Activated CD4-positive, alpha-beta T cell treated with anti-CD3 and anti-CD28 coated beads, Interleukin-2, Interleukin-4, amounts not matched to agents 100 ng/mL and 50 ng/mL, durations not matched to agents 16 hours and 8 hours (primary cell): ENCODE measurements at regions not wholly inside any gene's neighbourhood (a gene's known extent, or its start where the extent isn't known, plus 50 kb on each side); places are given as distances from the start of the nearest gene placed in this dataset.
A peak's percentile ranks its signal among the peaks of the same experiment; 100 is the strongest.

Source experiments
- DNase-seq: peaks from one replicate; pipeline ENCODE4 v3.0.0-alpha.2; 2020; ENCODE audit warnings: low spot score

DNA sequence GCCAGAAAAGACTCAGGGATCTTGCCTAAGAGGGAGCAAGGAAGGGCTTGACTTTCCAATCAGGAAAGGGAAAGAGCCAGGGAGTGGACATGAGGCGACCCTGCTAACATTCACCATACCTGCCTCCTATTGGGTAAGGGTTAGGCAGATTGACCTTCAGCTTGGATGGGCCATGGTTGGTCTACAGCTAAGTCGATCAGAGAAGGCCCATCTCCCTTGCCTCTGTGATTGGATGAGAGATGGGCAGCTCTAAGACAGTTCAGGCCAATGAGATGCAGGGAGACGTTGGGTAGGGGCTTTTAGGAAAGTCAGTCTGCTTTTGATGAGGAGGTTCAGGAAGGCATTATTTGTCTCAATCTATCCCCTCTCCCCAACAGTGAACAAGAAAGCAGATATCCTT is 135.0 kb upstream of the STC2 start:
- DNase-seq, result no peak

GRCh38 chr5:173458828-173459609 is 130.8 kb upstream of the STC2 start:
- no peak for DNase-seq

- no peak for DNase-seq
Measured at GRCh38 chr5:173457482-173457881, 129.3 kb upstream of the STC2 start.

GRCh38 chr5:173456751-173457171 is 128.5 kb upstream of the STC2 start:
- DNase-seq, result no peak

DNA sequence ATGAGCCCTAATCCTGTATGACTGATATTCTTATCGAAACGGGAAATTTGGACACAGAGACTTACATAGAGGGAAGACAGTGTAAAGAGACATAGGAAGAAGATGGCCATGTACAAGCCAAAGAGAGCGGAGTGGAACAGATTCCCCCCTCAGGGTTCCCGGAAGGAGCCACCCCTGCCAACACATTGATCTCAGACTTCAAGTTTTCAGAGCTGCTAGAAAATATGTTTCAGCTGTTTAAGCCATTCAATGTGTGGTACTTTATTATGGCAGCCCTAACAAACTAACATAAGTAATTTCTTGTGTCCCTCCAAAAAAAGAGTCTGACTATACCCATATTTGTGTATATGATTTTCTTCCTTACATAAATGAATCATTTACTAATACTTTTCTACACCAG is 128.0 kb upstream of the STC2 start:
- DNase-seq, result no peak

GRCh38 chr5:173455599-173455957 is 127.4 kb upstream of the STC2 start:
- no peak for DNase-seq

DNA sequence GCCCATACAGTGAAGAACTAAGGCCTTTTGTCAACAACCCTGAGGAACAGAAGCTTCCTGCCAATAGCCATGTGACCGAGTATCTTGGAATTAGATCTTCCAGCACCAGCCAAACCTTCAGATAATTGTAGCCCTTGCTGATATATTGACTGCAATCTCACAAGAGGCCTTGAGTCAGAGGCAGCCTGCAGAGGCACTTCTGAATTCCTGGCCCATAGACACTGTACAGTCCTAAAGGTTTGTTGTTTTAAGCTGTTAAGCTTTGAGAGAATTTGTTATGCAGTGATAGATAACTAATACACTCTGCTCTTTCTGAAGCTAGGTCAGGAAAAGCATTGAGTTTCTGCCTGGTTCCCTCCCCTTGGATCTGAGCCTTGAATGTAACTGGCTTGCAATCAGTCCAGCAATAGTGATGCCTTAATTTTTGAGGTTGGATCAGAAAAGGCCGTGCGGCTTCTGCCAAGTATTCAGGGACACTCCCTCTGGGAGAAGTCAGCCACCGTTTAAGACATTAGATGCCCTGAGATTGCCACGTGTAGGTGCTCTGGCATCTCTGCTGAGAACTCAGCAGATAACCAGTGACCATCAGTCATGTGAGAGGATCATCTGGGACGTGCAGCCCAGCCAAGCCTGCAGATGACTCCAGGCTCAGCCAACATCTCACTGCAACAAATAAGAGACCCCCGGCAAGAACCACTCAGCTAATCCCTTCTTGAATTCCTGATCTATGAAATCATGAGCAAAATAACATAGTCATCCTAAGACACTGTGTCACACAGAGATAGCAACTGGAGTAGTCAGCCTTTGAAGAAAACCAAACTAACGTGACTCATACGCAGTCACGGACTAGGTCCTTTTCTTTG is 126.8 kb upstream of the STC2 start:
- DNase-seq, result no peak

GRCh38 chr5:173454361-173454735 is 126.1 kb upstream of the STC2 start:
- DNase-seq, result no peak

DNA sequence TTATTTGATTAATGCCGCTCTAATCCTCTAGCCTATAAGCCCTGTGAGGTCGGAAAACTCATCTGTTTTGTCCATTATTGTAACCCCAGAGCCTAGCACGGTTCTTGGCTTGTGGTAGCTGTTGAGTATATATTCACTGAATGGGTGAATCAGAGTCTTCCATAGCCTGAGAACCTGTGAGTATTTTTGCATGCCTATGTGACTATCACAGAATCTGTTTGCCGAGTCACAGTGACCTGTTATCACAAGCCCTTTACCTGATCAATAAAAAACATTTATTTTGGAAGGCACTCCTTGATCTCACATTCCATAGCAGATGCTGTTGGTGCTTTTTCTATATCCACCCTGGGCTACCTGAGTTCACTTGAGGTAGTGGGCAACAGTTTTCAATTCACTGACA is 125.0 kb upstream of the STC2 start:
- no peak for DNase-seq

DNA sequence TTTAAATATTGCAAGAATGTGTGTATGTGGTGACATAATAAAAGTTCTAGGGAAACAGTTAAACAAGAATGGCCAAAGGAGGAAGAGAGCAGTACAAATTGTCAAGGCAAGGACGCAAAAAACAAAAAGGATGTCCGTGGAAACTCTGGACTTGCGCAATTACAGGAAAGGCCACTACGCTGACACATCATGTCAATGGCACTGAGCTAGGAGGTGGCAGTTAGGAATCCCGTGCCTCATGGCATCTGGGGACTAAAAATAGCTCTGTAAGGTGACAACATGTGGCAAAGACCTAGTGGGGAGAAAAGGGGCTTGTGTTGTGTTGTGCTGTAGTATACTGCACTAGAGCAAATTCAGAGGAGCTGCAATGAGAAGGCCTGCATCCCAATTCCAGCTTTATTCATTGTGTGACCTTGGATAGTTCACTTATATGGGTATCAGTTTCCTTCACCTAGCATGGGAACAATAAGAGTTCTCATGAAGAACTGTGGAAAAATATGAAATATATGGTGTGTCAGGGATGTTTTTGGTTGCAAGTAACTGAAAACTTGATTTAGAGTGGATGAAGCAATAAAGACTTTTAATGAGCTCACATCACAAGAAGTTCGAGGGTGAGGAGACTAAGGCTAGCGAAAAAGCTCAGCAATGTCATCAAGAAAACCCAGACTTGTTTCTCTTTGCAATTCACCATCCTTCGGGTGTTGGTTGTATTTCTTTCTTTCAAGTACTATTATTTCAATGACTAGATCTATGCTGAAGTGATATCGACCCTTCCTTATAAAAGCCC is 124.1 kb upstream of the STC2 start:
- DNase-seq, result no peak

- no peak for DNase-seq
Measured at GRCh38 chr5:173451651-173452050, 123.4 kb upstream of the STC2 start.

- DNase-seq, result peak; percentile 8
Measured at GRCh38 chr5:173451031-173451430, 122.8 kb upstream of the STC2 start.

- DNase-seq, result no peak
Measured at GRCh38 chr5:173450188-173450587, 122.0 kb upstream of the STC2 start.

- DNase-seq, result no peak
Measured at GRCh38 chr5:173448856-173449255, 120.6 kb upstream of the STC2 start.

DNA sequence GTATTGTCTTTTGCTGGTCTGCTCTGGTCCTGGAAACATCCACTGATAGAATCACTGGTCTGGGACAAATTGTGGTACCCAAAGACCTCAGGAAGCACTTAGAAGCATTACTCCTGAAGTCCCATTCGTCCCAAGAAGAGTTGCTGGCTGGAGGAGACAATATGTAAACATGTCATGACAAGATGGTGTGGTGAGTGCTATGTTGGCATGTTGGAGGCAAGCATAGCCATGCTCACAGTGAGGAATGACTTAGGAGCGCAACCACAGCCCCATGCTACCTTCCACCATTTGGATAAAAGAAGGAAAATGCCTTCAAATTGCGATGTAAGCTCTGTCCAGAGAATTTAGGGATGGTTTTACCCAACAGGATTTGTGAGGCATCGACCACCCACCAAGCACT is 115.8 kb upstream of the STC2 start:
- no peak for DNase-seq

GRCh38 chr5:173441053-173441628 is 112.9 kb upstream of the STC2 start:
- no peak for DNase-seq

GRCh38 chr5:173438951-173439350 is 110.7 kb upstream of the STC2 start:
- DNase-seq, result no peak

DNA sequence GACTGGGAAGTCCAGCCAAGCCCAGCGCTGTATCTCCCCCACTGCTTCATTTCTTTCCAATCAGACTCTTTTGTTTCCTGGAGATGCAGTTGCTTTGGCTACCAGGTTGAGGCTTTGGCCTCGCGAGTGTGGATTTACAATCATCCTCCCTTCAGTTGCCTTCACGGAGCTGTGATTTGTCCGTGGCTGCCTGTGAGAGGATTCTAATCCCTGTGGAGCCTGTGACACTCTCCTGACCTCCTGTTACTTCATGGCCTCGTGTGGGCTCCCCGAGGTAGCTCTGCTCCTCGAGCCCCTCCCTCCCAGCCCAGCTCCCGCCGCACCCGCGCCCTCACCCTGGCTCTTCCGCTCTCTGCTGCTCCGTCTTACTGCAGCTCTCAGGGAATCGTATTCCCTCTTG is 107.2 kb upstream of the STC2 start:
- DNase-seq, result no peak

GRCh38 chr5:173434270-173434669 is 106.1 kb upstream of the STC2 start:
- DNase-seq, result no peak

DNA sequence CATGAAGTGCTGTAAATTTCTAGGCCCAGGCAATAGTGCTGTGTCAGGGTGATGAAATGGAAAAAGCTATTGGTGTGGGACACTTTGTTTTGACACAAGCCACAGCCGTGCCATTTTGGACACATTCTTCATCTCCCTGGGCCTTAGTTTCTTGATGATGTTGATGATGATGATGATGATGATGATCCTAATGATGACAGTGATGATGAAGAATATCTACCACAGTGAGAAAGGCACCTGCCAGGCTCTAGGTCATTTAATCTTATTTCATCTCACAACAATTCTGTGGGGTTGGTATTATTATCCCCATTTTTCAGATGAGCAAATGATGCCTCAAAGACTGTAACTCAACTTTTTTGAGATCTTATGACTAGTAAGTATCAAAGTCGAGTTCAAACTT is 102.2 kb upstream of the STC2 start:
- DNase-seq, result no peak

DNA sequence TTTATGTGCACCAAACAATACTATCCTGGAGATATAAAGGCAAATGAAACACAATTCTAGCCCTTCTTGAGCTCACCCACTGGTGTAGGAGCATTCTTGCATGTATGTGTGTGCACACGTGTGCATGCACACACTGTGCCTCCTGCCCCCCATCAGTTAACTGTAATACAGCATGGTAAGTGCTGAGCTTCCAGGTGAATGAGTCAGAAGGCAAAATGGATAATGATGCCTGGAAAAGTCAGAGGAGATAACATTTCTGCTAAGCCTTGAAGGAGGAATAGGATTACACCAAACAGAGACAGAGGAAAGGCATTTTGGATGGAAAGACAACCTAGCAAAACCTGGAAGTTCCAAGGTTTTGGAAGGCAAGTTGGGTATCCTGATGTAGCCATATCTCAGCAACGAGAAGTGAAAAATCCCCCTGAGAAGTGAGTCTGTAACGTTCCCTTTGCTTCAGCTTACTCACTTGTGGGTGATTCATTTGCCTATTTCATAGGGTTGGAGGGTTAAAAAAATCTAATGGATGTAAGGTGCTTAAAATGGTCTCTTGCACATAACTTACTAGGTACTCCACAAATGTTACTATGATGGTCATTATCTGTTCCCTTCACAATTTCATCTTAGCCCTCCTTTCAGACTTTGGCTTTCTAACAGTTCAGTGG is 101.4 kb upstream of the STC2 start:
- DNase-seq, result no peak
